ENCODE measurements at regions not wholly inside any gene's neighbourhood (a gene's known extent, or its start where the extent isn't known, plus 50 kb on each side); places are given as distances from the start of the nearest gene placed in this dataset.

- TF ChIP-seq CTCF (IDR thresholded peaks at IDR 0.05) (no peak), POLR2A (IDR thresholded peaks at IDR 0.05) (no peak)
Observed at GRCh38 chr1:212181015-212181882, 104.0 kb upstream of the PPP2R5A start.

Data from Peyer's patch (tissue), 4 donors.